Stimulated activated CD8-positive, alpha-beta memory T cell treated with anti-CD3 and anti-CD28 coated beads, Interleukin-15, amount 100 ng/mL, for 48 hours (primary cell): ENCODE measurements at regions not wholly inside any gene's neighbourhood (a gene's known extent, or its start where the extent isn't known, plus 50 kb on each side); places are given as distances from the start of the nearest gene placed in this dataset.
"Not testable (repeated sequence)": the region's sequence is repeated elsewhere in the genome, so short reads cannot be mapped to it uniquely, and the experiment has no call there.

Source experiments
- DNase-seq, 2 donors: peaks; one replicate each; pipeline ENCODE4 v3.0.0-alpha.2; 2020; ENCODE audit warnings: low read depth in 2 of 2

- DNase-seq = not testable (repeated sequence)
Measured at GRCh38 chr2:111474198-111474705, 353.5 kb downstream of the BCL2L11 start.

GRCh38 chr2:111478335-111478734 is 357.6 kb downstream of the BCL2L11 start:
- not testable (repeated sequence) for DNase-seq

- DNase-seq = not testable (repeated sequence)
Measured at GRCh38 chr2:111478871-111479318, 358.2 kb downstream of the BCL2L11 start.

GRCh38 chr2:111480016-111480625 is 359.4 kb downstream of the BCL2L11 start:
- not testable (repeated sequence) for DNase-seq

GRCh38 chr2:111480633-111481032 is 359.9 kb downstream of the BCL2L11 start:
- not testable (repeated sequence) for DNase-seq

GRCh38 chr2:111481219-111481618 is 360.5 kb downstream of the BCL2L11 start:
- not testable (repeated sequence) for DNase-seq

GRCh38 chr2:111482987-111483679 is 362.4 kb downstream of the BCL2L11 start:
- not testable (repeated sequence) for DNase-seq

GRCh38 chr2:111484097-111484496 is 363.4 kb downstream of the BCL2L11 start:
- not testable (repeated sequence) for DNase-seq

- not testable (repeated sequence) for DNase-seq
Measured at GRCh38 chr2:111485895-111486294, 365.2 kb downstream of the BCL2L11 start.

- not testable (repeated sequence) for DNase-seq
Measured at GRCh38 chr2:111488451-111488850, 367.7 kb downstream of the BCL2L11 start.

- not testable (repeated sequence) for DNase-seq
Measured at GRCh38 chr2:111489460-111489859, 368.7 kb downstream of the BCL2L11 start.

GRCh38 chr2:111491181-111491580 is 370.5 kb downstream of the BCL2L11 start:
- DNase-seq = not testable (repeated sequence)

GRCh38 chr2:111491614-111492013 is 370.9 kb downstream of the BCL2L11 start:
- DNase-seq = not testable (repeated sequence)

GRCh38 chr2:111492995-111493719 is 372.4 kb downstream of the BCL2L11 start:
- DNase-seq = not testable (repeated sequence)

- not testable (repeated sequence) for DNase-seq
Measured at GRCh38 chr2:111493720-111494078, 373.0 kb downstream of the BCL2L11 start.

GRCh38 chr2:111494288-111494980 is 373.7 kb downstream of the BCL2L11 start:
- DNase-seq = not testable (repeated sequence)

- not testable (repeated sequence) for DNase-seq
Measured at GRCh38 chr2:111494981-111495315, 374.2 kb downstream of the BCL2L11 start.

GRCh38 chr2:111495636-111496035 is 374.9 kb downstream of the BCL2L11 start:
- DNase-seq = not testable (repeated sequence)

GRCh38 chr2:111496176-111496575 is 375.5 kb downstream of the BCL2L11 start:
- DNase-seq = not testable (repeated sequence)

- not testable (repeated sequence) for DNase-seq
Measured at GRCh38 chr2:111496860-111497259, 376.1 kb downstream of the BCL2L11 start.

GRCh38 chr2:111497270-111497669 is 376.6 kb downstream of the BCL2L11 start:
- not testable (repeated sequence) for DNase-seq
